ENCODE measurements at regions not wholly inside any gene's neighbourhood (a gene's known extent, or its start where the extent isn't known, plus 50 kb on each side); places are given as distances from the start of the nearest gene placed in this dataset.

DNA sequence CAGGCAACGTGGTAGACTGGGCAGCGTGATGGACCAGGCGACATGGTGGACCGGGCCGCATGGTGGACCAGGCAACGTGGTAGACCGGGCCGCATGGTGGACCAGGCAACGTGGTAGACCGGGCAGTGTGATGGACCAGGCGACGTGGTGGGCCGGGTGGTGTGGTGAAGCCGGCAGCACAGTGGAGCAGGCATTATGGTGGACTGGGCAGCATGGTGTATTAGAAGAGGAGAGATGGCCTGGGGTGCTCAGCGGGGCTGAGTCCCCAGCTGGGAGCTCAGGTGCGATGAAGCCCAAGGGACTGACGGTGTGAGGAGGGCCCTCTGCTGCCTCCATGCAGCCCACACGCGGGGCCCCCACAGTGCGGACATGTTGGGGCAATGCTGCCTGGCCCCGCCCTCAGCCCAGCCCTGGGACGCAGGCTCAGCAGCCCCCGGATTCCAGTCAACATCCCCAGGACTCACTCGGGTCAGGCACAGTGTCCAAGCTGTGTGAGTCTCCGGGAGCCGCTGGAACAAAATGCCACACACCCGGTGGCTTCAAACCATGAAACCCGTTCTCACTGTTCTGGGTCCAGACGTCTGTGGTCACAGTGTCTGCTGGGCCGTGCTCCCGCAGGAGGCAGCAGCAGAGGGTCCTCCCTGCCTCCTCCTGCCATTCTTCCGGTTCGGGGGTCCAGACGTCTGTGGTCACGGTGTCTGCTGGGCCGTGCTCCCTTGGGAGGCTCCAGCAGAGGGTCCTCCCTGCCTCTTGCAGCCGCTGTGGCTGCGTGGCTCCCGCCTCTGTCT lies 1084.9 kb downstream of the BRD1 start:
- DNase-seq = no peak

GRCh38 chr22:48742191-48742555 lies 1085.5 kb downstream of the BRD1 start:
- no peak for DNase-seq

DNA sequence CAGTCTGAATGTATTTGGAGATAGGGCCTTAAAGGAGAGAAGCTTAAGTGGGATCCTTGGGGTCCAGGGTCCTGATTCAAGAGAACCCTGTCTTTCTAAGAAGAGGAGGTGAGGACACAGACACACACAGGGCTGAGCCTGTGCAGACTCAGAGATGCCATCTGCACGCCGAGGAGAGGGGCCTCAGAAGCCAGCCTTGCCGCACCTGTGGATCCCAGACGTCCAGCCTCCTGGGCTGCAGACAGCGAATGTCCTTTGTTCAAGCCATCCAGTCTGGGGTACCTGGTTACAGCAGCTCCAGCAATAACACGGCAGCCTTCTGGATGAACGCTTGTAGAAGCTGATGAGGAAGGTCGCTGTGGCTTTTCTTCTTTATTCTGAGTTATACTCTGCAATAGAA lies 1086.1 kb downstream of the BRD1 start:
- no peak for DNase-seq

DNA sequence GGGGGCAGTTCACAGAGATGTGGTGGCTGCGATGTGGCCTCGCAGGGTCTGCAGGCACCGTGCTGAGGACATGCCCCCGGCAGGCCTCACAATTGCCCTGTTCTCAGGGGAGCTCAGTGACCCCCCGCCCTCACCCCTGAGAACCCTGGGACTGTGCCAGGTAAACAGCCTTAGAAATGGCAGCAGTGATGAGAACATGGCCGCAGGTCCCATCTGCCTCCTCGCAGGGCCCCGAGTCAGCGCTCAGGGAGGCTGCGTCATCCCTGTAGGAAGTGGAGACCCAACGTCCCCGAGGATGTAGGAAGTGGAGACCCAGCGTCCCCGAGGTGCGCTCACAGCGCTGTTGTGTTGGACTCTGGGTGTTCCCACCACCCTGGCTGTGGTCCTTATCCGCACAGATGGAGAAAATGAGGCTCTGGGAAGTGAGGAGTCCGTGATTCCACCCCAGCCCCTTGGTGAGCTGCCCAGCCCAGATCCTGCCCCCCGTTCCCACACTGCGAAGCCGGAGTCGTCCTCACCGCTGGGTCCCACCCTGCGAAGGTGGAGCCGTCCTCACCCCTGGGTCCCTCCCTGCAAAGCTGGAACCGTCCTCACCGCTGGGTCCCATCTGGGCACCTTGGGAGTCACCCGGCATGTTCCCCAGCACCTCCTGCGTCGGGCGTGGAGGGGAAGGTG lies 1086.8 kb downstream of the BRD1 start:
- no peak for DNase-seq

DNA sequence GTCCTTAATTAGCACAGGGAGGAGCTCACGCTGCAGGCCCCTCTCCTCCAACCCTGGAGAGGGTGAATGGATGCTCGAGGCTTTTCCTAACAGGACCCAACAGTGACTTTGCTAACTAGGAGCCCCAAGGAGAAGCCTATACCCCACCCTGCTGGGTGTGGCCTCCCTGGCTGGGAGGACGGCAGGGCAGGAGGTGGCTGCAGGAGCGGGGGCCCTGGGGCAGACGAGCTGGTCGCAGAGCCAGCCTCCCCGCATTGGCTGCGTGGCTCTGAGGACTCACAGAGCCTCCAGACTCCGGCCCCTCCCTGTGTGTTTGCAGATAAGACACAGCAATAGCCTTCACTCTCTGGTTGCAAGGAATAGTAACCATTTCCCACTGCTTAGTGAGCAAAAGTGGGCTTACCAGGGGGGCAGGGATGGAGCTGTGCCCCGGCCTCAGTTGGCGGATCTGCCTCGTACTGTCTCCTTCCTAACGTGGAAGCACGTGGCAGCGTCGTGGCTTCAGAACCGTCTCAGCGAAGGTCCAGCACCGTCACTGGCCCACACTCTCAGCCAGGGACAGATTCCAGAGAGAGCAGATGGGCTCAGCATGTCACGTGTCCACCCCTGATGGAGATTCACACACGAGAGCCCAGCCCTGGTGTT lies 1087.5 kb downstream of the BRD1 start:
- DNase-seq = no peak

DNA sequence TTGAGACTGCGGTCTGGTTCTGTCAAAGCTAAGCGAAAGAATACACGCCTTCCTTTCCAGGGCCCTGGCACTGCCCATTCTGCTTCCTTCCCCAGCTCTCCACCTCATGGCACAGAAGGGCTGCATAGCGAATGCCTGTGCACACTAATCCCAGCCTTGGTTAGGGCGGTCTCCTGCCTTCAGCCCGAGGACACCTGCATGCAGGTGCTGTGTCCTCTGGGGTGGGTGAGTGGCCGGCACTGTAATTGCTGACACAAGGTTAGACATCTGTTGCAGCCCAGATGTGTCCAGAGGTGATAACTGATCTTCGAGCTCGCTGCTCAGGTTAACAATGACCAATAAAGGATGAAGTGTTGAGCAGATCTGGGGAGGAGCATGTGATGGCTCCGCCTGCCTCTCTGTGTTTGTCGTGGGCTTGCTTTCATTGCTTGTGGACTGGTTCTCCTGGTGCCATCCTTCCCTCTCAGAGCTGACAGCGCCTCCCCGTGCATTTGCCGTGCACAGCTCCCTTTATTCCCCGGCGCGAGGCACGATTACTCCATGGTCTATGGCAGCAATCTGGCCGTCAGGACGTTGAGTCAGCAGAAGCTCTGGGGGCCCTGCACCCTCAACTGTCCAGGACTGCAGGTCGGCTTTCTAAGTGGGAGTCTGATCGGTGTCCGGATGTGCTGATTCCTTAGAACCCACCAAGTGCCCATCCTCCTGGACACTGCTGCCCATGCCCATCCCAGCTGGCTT lies 1088.2 kb downstream of the BRD1 start:
- DNase-seq = no peak

GRCh38 chr22:48738204-48738980 lies 1089.3 kb downstream of the BRD1 start:
- DNase-seq = no peak

DNA sequence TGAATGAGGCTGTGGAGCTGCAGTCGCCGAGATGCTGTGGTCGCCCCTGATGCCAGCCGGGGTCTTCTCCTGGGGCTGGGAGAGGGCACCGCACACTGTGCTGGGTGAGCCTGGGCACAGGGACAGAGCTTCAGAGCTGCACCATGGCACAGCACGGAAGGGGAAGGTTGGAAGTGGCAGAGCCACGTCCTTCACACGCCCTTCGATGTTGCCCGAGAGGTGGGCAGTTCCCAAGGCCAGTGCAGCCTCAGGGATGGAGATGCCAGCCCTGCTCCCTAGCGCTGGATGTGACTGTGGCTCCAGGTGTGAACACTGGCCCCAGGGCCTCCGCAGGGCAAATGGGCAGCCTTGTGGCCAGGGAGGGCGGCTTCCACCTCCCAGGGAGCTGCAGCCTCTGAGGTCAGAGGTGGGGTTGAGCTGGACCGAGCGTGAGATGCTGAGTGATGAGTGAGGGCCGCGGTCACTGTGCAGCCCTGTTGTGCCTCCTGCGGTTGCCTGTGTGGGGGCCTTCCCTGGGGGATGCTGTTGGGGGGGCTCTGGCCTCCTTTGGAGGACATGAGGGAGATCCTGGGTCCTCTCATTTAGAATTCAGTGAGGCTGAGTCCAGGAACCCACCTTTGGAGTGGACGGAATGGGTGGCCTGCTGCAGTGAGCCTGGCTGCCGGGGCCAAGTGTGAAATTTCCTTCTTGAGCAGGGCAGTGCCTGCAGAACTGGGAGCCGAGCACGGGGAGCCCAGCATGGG lies 1090.0 kb downstream of the BRD1 start:
- DNase-seq = no peak

- no peak for DNase-seq
These were observed 1090.8 kb downstream of the BRD1 start for GRCh38 chr22:48736593-48737460.

DNA sequence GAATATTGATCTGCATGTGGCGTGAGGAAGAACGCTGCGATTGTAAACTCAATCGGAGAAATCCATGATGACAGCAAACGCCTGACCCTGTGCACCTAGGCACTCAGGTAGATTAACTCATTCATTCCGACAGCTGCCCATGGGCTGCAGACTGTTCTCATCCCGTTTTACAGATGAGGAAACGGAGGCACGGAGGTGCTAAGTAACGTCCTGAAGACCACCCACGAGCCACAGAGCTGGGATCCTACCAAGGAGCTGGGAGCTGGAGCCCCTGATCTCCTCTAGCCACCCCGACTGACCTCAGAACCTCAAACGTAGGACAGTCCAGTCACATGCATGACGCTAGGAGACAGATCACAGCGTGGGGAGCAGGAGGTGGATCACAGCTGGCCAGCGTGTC lies 1092.7 kb downstream of the BRD1 start:
- no peak for DNase-seq

DNA sequence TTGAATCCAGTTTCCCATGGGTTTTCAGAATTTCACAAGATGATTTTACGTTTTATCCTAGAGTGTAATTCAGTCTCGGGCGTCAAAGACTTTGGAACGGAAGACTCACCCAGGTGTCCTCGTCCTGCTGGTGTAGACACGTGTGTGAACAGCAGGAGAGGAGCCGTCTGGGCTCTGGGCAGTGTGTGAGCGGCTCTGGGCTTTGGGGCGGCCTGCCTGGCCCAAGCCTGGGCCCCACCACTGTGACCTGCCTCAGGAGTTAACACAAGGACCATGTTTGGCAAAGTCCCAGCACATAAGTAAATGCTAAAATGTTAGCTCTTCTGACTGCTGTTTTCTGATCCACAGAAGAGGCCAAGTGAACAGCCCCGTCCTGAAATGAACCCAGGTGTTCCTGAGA lies 1093.3 kb downstream of the BRD1 start:
- DNase-seq = no peak

- no peak for DNase-seq
These were observed 1098.0 kb downstream of the BRD1 start for GRCh38 chr22:48729499-48730171.

DNA sequence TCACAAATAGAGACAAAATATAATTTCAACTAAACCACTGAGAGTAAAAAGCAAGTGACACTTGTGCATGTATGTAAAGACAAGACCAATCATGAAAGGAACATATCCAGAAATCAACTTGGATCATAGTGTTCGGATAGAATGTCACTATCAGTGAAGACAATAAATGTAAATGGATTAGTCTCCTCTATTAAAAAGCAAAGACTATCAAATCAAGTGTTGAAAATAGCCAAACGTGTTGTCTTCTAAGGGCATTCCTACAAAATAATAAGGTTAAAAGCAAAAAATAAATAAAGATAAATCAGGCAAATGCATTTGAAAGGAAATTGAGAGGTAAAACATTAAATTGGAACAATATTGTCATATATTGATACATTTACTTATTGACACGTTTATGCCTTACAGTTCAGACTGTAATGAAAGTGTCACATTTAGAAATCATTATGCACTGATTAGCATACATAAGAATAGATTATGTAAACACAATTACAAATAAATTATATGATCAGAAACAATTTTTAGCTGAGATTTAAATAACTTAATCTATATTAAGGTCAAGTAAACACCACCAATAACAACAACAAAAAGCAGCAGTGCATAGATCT lies 1100.1 kb downstream of the BRD1 start:
- DNase-seq = no peak

DNA sequence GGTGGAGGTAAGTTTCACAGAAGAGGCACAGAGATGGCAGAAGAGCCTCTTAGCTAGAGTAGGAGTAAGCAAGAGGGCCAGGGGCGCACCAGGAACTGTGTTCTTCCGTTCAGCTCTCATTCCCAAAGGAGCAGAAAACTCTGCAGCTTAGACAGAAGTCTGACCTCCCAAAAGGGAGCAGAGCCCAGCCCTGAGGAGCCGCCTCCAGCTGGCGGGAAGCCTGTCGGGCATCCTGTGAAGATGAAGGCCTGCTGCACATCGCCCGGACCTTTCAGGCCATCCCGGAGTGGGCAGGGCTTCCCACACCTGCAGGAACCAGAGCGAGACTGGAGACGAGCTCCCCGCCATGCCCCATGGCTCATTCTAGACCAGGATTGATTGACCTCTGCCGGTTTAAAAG lies 1102.8 kb downstream of the BRD1 start:
- DNase-seq = no peak

GRCh38 chr22:48722661-48723060 lies 1105.0 kb downstream of the BRD1 start:
- DNase-seq = no peak

GRCh38 chr22:48721395-48721669 lies 1106.3 kb downstream of the BRD1 start:
- DNase-seq = no peak

DNA sequence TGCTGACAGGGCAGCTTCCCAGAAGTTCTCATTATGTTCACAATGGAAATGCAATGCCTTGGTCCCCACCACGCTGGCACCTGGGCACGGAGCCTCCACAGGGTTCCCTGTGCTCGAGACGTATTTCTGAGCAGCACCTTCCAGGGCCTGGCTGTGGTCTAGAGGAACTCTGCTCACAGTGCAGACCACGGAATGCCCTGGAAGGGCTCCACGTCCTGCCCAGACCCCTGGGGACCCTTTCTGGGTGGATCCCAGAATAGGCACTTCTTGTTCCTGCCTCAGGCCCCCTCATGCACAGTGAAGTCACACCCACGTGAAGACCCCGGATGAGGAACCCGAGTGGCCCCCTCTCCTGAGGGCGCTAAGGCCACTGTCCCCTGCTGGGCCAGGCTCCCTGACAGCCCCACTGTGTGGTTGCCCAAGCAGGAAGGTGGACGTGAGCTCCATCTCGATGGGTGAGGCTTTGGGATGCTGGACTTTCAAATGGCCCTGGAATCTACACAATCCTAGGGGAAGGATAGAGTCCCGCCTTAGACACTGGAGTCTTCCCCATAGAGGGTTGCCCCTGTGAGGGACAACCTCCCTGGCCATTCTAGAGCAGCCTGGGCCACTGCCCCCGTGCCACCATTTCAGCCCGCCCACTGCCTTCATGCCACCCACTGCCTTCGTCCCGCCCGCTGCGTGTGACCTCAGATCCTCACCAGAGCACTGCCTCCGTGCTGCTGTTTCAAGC lies 1106.8 kb downstream of the BRD1 start:
- DNase-seq = no peak

DNA sequence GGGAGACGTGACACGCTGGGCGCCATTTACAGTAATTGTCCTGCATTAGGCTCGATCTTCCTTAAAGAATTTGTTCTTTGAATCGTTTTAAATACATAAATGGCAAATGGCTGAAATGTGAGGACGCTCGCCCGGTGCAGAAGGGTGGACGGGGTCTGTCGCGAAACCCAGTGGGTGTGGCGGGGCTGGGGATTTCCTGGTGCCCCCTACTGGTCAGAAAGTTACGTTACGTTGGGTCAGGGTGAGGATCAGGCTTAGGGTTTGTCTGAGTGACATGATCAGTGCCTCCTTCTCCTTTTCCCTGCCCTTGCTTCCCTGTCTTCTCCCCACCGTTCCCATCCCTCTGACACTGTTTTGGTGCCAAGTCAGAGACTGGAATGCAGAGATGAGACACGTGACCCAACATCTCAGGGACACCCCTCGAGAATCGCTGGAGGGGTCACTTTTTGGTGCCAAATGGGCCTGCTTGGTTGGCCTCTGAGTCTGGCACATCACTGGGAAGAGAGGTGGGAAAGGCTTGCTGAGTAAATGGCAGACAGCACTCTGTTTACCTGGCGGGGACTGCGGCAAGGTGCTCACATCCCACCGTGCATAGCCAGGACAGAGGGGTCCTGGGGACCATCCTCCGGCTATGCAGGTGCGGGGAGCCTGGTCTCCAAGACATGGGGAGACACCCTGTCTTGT lies 1107.6 kb downstream of the BRD1 start:
- no peak for DNase-seq
